Stimulated activated naive CD4-positive, alpha-beta T cell (primary cell): ENCODE measurements at regions not wholly inside any gene's neighbourhood (a gene's known extent, or its start where the extent isn't known, plus 50 kb on each side); places are given as distances from the start of the nearest gene placed in this dataset.
A peak's percentile ranks its signal among the peaks of the same experiment; 100 is the strongest.
"Not testable (repeated sequence)": the region's sequence is repeated elsewhere in the genome, so short reads cannot be mapped to it uniquely, and the experiment has no call there.

Experiments used
- DNase-seq, 6 experiments: peaks; one replicate each; lab custom pipeline; 2025; lab: John Stamatoyannopoulos, UW

DNA sequence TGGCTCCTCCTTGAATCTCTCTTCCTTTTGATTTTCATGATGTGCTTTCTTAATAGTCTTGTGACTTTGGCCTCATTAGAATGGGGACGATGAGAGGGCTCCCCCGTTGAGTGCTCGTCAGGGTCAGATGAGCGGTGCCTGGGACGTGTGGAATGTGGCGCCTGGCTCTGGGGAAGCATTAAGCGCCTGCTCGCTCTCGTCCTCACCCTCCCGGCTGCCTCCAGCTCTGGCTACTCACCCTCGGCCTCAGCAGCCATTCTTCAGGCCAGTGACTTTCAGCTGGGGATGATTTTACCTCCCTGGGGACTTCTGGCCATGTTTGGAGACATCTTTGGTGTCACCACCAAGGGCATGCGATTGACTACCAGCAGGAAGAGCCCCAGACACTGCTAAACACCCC lies 69.7 kb downstream of the RPS6KA4 start:
- DNase-seq = no peak

DNA sequence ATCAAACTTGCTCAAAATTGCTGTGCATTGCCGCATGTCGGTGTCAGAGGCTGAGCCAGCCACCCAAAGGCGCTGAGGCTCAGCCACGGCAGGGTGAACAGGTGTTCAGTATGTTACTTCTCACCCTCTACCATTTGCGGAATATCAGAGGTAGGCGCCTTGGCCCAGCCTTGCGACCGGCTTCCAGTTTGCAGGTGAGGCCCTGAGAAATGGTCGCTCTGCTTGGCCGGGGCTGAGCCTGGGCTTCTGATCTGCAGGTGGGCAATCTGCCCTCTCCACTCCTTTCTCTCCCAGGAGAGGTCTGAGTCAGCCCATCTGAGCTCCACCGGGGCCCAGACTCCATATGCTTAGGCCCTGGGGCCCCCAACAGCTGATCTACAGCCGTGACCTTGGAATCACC lies 71.0 kb downstream of the RPS6KA4 start:
- no peak for DNase-seq

DNA sequence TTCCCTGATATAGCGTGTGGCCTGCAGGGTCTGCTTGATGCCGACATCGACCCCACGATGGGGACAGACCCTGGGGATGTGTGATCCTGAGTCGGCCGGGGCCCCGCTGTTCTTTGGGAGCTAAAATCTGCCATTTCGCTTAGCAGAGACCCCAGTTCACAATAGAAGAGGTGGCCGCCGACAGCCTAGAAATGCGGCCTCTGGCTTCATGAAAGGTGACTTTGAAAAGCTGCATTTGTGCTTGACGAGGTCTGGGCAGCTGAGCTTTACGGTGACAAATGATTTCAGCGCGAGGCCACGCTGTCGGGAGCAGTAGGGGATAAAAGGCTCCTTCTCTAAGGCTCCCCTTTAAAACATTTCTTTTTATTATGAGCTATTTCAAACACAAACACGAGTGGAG lies 71.7 kb downstream of the RPS6KA4 start:
- DNase-seq = no peak

DNA sequence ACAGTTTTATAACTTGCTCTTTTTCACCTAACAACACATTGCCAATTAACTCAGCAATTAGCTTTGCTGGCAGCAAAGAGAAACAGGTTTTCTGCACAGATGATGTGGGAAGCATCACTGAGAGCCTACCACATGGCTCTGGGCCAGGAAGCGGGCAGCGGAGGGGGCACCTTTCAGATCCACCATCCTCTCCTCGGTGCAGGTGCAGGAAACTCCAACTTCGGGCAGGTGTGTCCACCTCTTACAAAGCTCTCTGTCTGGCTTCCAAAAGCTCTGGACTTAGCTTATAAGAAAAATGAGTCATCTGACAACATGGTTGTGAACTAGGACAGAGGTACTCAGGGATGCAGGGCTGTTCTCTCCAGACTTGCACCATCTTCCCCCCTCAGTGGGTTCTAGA lies 77.0 kb downstream of the RPS6KA4 start:
- DNase-seq = no peak

DNA sequence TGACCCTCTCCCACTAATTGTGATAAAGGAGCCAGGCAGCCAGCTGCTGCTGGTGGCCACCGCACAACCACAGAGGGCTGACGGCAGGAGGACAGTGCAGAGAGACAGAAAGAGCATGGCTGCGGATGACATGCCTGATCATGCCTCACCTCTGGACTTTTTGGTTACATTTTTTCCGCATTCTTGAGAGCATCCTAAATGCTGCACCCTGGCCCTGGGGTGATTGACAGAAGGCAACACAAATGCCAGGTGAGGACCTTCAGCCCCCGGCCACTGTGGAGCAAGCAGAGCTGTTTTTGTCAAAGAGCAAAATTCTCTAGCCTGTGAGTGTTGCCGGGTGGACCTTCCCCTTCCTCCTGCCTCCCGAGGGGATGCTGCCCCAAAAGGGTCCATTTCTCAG lies 78.5 kb downstream of the RPS6KA4 start:
- no peak for DNase-seq

DNA sequence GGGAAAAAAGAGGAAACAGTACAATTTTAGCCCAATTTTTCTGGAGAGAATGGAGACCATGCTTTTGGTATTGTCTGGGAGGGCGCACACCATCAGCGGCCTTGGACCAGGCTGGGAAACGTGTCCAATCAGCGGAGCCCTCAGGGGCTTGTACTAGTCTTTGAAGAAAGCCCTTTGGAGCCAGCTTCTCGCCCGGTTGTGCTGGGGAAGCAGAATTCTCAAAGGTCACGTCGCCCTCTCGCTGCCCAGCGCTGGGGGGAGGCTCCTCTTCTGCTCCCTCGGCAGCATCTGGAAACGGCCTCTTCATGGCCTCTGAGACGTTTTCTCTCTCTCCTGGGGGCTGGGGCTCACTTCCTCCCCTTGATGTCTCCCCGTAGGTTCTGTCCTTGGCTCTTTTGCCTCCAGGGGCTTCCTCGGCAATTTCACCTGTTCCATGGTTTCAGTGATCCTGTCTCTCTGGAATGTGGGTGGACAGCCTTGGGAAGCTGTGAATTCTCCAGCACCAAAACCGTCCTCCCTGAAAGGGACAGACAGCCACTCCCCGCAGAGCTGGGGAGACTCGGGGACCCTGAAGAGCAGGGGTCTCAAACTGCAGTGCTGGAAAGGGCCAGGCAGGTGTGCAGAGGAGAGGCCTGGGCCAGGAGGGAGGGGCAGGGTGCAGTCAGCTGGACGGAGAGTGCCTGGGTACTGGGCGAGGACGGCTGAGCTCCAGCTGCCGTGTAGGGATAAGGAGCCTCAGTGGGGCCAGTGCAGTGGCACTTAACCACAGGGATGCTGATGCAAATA lies 80.2 kb downstream of the RPS6KA4 start:
- DNase-seq = no peak

DNA sequence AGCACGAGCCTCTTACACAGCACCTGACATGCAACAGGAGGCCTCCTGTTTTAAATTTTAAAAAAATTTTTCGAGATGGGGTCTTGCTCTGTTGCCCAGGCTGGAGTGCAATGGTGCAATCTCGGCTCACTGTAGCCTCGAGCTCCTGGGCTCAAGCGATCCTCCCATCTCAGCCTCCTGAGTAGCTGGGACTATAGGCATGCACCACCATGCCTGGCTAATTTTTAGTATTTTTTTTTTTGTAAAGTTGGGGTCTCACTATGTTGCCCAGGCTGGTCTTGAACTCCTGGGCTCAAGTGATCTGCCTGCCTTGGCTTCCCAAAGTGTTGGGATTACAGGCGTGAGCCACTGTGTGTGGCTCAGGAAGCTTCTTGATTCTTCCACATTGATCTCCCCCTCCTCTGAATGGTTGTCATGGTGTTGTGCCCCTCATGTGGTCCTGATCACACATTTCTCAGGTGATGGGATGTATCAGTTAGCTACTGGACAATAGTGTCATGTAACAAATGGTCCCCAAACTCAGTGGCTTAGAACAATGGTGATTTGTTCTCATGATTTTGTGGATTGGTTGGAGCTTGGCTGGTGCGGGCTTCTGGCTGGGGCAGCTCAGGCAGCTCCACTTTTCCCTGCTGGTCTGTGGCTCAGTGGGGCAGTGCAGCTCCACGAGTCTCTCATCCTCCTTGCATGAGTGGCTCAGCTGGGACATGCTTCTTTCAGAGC lies 81.0 kb downstream of the RPS6KA4 start:
- DNase-seq = not testable (repeated sequence)

DNA sequence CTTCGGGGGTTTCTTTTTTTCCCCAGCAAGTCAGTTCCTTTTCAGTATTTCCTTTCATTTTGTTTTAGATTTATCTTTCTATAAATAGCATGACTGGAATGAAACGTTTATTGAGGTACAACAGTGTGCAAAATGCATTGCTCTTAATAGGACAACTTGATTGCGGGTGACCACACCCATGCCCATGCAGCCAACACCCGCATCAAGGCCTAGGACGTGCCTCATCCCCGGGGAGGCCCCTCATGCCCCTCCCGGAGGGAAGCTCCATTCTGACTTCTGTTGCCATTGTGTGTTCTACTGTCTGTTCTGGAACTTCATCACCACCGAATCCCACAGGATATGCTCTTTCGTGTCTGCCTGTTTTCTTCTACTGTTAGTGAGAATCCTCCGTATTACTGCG lies 82.2 kb downstream of the RPS6KA4 start:
- DNase-seq = no peak

DNA sequence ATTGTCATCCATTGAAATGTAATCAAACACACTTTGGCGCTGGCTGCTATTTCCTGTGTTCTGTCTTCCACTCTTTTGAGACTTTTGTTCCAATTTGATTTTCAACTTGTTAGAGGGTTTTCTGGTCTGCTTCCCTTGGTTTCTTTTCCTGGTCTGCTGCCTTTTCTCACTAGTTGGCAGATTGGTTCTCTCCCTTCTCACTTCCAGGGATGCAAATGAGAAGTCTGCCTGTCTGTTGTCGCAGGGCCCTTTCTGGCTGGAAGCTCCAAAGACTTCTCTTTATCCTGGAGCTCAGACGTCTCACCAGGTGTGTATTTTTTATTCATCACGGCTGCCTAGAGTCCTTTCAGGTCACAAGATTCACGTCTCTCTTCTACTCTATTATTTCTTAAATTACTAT lies 84.0 kb downstream of the RPS6KA4 start:
- no peak for DNase-seq

DNA sequence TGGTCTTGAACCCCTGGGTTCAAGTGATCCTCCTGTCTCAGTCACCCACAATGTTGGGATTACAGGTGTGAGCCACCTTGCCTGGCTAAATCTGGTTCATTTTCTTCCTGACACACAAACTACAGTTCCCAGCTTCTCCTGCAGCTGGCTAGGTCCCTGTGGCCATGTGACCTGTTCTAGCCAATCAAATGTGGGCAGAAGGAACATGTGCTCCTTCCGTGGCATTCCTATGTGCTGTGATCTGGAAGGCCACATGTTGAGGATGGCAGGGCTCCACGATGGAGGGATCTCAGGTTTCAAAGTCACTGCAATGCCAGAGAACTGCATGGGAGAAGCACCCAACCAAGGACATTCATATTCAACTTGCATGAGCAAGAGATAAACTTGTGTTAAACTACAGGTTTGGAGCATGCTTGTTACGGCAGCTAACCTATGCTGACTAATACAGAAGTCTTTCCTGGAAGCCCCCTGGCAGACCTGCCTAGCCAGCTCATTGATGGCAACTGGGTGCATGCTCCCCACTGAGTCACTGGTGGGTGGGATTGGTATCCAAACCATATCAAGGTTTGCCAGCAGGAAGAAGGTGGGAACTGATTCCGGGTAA lies 86.0 kb downstream of the RPS6KA4 start:
- DNase-seq = no peak

DNA sequence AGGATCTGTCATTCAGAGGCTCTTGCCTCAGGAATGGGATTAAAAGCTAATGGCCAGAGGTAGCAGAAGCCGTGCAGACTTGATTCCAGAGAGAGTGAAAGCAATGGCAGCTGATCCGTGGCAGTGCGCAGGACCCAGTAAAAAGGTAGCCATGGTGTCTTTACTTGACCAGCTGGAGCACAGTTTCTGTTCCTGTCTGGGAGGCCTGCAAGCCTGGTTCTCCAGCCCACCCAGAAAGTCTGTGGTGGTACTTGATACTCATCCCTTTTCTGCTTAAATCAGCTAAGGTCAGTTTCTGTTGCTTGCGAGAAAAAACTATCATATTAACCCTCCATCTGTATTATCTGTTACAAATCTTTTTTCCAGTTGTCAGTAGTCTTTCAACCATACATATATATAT lies 86.7 kb downstream of the RPS6KA4 start:
- DNase-seq = no peak

DNA sequence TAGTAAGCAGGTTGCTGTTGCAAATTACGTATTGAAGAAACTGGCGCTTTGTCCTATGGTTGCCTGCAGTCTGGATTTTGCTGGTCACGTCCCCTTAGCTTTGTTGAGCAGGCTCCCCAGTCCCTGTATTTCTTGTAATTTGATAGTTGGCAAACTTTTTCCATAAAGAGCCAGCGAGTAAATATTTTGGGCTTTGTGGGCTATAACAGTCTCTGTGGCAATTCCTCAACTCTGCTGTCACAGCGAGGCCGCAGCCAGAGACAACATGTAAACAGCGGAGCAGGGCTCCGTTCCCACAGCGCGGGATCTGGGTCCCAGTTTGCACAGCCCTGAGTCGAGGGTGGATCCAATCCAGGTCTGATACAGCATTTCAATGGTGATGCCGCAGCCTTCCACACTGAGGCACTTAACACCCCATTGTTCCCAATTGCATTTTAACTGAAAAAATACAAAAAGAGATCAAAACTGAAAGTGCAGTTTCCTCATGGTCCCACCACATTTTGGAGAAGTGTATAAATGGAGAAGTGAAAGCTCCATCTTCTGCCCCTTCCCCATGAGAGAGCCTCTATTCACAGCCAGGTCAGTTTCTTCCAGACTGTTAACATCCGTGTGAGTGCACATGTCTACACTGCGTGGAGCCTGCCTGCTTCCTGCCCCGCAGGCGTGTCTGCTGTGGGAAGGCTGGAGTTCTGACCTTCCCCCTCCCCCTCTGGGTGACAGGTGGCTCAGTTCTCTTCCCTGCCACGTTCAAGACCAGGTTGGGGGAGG lies 89.1 kb downstream of the RPS6KA4 start:
- DNase-seq = no peak

DNA sequence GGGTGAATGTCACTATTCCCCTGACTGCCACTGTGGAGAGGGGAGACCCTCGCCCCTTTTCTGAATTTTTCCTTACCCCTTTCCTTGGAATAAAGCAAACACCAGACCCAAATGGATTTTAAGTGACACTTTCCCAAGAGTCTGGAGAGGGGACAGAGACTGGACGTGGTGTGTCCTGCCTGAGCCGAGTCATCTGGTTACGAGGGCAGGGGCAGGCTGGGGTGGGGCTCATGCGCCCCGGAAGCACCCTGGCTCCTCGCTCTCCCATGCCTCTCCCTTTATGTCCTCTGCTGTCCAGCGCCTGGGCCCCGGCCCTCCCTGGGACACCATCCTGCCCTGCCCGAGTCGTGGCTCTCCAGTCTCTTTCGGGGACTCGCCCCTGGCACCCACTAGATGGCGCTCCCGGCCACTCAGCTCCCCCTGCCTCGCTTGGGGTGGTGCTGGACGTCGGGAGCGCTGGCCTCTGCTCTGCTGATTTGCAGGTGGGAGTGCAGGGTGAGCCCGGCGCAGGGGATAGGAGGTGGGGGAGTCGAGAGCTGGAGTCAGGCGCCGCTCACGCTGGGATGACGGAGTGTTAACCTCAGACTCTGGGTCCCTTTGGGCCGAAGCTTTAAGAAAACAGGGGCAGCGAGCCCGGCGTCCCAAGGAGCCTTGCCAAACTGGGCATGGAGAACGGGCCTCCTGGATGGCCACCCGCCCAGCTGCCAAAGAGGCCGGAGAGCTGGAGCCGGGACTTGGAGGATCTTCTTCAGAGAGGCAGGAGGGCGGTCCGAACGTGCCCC lies 89.8 kb downstream of the RPS6KA4 start:
- peak; percentile 20 to 55 (median 47) for DNase-seq

DNA sequence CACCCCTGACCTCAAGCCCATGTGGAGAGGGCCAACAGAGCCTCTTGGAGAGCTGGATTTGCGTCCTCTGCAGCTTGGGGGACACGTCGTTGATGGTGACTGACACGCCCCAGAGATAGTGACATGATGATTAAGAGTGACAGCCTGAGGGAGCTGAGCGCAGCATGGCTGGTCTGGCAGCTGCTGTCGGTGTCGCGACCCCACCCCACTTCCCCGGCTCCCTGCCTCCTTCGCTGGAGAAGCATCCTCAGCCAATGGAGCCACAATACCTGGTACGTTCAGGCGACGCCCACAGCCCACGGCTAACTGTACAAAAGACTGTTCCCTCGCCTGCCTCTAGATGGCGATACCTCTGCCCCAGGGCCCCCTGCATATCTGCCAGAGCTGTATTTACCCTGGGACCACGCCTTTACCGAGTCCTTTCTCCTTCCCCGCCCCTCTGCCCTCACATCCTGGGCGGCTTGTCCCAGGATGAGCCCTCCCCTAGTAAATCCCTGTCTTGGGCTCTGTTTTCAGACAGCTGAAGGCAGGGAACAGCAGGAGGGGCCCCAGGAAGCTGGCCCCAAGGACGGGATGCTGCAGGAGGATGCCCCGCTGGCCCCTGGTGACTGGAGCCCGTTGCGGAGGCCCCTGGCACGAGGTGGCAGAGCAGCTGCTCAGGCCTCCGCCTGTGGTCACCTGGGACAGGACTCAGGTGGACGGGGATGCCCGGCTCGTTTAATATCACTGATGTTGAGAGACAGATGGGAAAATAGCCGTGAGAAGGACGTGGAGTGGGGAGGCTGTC lies 90.6 kb downstream of the RPS6KA4 start:
- DNase-seq = peak; percentile 26 to 70 (median 58)

DNA sequence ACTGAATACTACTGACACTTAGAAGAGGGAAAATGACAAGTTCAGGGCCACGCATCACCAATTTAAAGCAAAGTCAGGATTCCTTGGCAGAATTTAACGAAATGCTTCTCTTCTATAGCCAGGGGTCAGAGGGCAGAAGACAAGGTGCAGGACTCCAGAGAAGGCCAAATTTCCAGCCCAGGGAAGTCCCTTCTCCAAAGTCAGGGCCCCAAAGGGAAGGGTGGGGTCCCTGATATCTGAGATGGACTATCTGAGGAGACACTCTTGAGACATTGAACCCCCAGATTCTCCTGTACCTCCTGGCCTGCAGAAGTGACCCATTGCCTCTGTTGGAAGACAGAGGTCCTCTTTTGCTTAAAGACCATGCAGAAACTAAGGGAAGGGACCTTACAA lies 91.2 kb downstream of the RPS6KA4 start:
- DNase-seq = no peak

DNA sequence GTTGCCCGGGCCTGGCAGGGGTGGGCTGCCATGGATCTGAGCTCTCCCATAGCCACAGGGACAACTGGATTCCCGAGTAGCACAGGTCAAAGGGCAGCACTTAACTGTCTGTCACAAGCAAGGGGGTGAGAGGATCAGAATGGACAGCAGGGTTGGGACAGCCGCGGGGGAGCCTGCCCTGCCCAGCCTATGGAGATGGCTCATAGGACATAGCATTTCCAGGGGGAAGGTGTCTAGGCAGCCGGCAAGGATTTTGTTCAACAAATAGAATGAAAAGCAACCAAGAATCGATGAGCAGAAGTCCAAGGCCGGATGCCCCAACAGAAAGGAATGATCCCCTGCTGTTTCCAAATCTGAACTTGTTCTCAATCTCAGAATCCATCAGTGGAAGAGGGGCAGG lies 92.9 kb downstream of the RPS6KA4 start:
- DNase-seq = no peak

DNA sequence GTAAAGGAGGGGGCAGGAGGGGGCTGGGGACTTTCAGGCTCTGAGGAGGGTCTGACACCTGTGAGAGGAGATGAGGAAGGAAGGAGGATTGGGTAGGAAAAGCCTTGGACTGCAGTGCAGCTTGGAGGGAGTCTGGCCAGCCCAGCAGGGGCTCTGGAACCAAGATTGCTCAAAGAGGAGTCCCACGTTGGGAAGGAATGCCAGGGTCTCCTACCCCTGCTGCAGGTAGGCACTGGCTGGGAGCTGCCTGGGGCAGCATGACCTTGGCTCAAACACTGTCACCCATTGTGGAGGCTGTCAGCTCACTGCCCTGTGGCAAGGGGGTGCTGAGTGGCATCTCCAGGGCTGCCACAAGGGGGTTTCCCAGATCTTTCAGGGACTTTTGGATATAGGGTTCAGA lies 94.5 kb downstream of the RPS6KA4 start:
- DNase-seq = no peak

DNA sequence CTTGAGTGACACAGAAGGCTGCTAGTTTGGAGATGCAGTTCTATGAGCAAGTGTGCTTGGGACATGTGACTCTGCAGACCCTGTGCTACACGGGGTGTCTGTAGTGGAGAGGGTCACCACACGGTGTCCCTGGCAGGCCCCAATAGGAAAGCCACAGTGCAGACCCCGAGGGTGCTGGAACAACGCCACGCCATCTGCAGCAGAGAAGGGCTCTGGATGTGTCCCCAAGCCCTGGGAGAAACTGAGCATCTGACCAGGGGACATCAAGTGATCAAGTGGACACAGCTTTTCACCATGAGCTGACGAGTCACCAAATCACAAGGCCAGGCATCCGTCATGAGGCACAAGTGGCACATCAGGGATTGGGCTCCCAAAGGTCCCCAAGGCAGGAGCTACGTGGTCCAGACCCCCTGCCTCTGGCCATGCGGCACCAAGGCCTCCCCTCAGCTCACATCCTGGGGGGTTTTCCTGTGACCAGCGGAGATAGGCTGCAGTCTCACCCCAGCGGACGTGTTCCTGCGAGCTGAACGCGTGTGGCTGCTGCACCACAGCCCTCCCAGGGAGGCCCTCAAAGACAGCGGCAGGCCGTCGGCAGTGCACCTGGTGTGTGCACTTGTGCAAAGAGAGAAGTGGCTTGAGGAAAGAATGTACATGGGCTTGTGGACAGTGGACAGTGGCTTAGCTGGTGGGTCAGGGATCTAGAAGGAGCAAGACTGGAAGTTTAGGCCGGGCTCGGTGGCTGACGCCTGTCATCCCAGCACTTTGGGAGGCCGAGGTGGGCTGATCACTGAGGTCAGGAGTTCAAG lies 96.7 kb downstream of the RPS6KA4 start:
- no peak for DNase-seq

DNA sequence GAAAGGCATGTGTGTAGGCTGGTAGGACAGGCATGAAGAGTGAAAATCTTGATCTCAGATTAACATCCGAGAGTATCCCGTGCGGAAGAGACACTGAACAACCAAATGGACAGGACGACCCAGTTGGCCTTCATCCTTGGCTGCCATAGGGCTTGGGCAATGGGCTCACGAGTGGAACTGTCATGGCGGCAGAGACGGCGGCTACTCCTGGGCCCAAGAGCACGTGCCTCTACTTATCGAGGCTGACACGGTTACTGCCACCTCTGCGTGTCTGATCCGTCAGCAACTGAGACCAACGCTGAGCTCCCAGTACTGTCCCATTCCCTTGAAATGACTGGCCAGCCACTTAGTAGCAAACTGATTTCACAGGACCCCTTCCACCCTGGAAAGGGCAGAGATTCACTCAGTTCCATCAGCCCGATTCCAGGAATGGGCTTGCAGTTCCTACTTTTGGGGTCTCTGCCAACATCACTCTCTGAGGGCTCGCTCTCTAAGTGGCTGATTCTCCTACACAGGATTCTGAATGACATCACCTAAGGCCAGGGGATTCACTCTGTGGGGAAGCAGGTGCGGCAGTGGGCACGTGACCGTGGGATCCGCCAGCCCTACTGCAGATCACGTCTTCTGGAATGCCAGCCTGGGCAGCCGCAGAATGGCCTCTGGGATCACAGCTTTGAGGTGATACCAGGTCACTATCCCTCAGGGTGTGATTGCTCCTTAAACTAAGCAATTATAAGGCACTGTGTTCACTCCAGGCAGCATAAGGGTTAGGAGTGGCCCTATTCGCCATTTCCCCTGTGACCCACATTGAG lies 97.8 kb downstream of the RPS6KA4 start:
- DNase-seq = no peak
